ENCODE measurements at regions not wholly inside any gene's neighbourhood (a gene's known extent, or its start where the extent isn't known, plus 50 kb on each side); places are given as distances from the start of the nearest gene placed in this dataset.

- H3K4me3 ChIP-seq (ENCODE audit: low read depth, low read length): no peak overlapping the region
Observed at GRCh38 chr3:72698154-72698917, 149.9 kb downstream of the SHQ1 start.

GRCh38 chr3:72697717-72698116 is 150.5 kb downstream of the SHQ1 start:
- no peak overlapping the region for H3K4me3 ChIP-seq (ENCODE audit: low read depth, low read length)

GRCh38 chr3:72696815-72697214 is 151.4 kb downstream of the SHQ1 start:
- H3K4me3 ChIP-seq (ENCODE audit: low read depth, low read length): no peak overlapping the region

- H3K4me3 ChIP-seq (ENCODE audit: low read depth, low read length): no peak overlapping the region
Observed at GRCh38 chr3:72694398-72694797, 153.8 kb downstream of the SHQ1 start.

- no peak overlapping the region for H3K4me3 ChIP-seq (ENCODE audit: low read depth, low read length)
Observed at GRCh38 chr3:72692990-72693389, 155.3 kb downstream of the SHQ1 start.

- H3K4me3 ChIP-seq (ENCODE audit: low read depth, low read length): no peak overlapping the region
Observed at GRCh38 chr3:72690629-72691028, 157.6 kb downstream of the SHQ1 start.

GRCh38 chr3:72682936-72683452 is 165.3 kb downstream of the SHQ1 start:
- no peak overlapping the region for H3K4me3 ChIP-seq (ENCODE audit: low read depth, low read length)

- no peak overlapping the region for H3K4me3 ChIP-seq (ENCODE audit: low read depth, low read length)
Observed at GRCh38 chr3:72681598-72681997, 166.6 kb downstream of the SHQ1 start.

- H3K4me3 ChIP-seq (ENCODE audit: low read depth, low read length): no peak overlapping the region
Observed at GRCh38 chr3:72680766-72681165, 167.5 kb downstream of the SHQ1 start.

GRCh38 chr3:72679540-72680198 is 168.6 kb downstream of the SHQ1 start:
- H3K4me3 ChIP-seq (ENCODE audit: low read depth, low read length): no peak overlapping the region

- no peak overlapping the region for H3K4me3 ChIP-seq (ENCODE audit: low read depth, low read length)
Observed at GRCh38 chr3:72678867-72679266, 169.4 kb downstream of the SHQ1 start.

- no peak overlapping the region for H3K4me3 ChIP-seq (ENCODE audit: low read depth, low read length)
Observed at GRCh38 chr3:72678380-72678779, 169.9 kb downstream of the SHQ1 start.

GRCh38 chr3:72675243-72675642 is 173.0 kb downstream of the SHQ1 start:
- H3K4me3 ChIP-seq (ENCODE audit: low read depth, low read length): no peak overlapping the region

- no peak overlapping the region for H3K4me3 ChIP-seq (ENCODE audit: low read depth, low read length)
Observed at GRCh38 chr3:72673011-72673771, 175.1 kb downstream of the SHQ1 start.

- no peak overlapping the region for H3K4me3 ChIP-seq (ENCODE audit: low read depth, low read length)
Observed at GRCh38 chr3:72669224-72669623, 179.0 kb downstream of the SHQ1 start.

- no peak overlapping the region for H3K4me3 ChIP-seq (ENCODE audit: low read depth, low read length)
Observed at GRCh38 chr3:72666447-72666755, 181.8 kb downstream of the SHQ1 start.

GRCh38 chr3:72665701-72666446 is 182.4 kb downstream of the SHQ1 start:
- no peak overlapping the region for H3K4me3 ChIP-seq (ENCODE audit: low read depth, low read length)

GRCh38 chr3:72665103-72665502 is 183.1 kb downstream of the SHQ1 start:
- no peak overlapping the region for H3K4me3 ChIP-seq (ENCODE audit: low read depth, low read length)

- no peak overlapping the region for H3K4me3 ChIP-seq (ENCODE audit: low read depth, low read length)
Observed at GRCh38 chr3:72664184-72664975, 183.9 kb downstream of the SHQ1 start.

- no peak overlapping the region for H3K4me3 ChIP-seq (ENCODE audit: low read depth, low read length)
Observed at GRCh38 chr3:72663429-72663828, 184.8 kb downstream of the SHQ1 start.

Data from iPS-11a (cell line).